Renal pelvis (tissue), 1 donor: ENCODE measurements at regions not wholly inside any gene's neighbourhood (a gene's known extent, or its start where the extent isn't known, plus 50 kb on each side); places are given as distances from the start of the nearest gene placed in this dataset.
"Not testable (repeated sequence)": the region's sequence is repeated elsewhere in the genome, so short reads cannot be mapped to it uniquely, and the experiment has no call there.

Source experiments
- DNase-seq: peaks from one replicate; pipeline ENCODE4 v3.0.0-alpha.2; 2013

GRCh38 chr15:57881361-57881760 is 174.8 kb downstream of the POLR2M start:
- no peak for DNase-seq

- no peak for DNase-seq
Measured at GRCh38 chr15:57881972-57882371, 175.5 kb downstream of the POLR2M start.

GRCh38 chr15:57883701-57884100 is 177.2 kb downstream of the POLR2M start:
- DNase-seq, result no peak

- DNase-seq, result no peak
Measured at GRCh38 chr15:57884936-57885335, 178.4 kb downstream of the POLR2M start.

GRCh38 chr15:57885435-57885834 is 178.9 kb downstream of the POLR2M start:
- DNase-seq, result no peak

- DNase-seq, result no peak
Measured at GRCh38 chr15:57887825-57888224, 177.7 kb downstream of the ALDH1A2 start.

- DNase-seq, result no peak
Measured at GRCh38 chr15:57890351-57890750, 175.2 kb downstream of the ALDH1A2 start.

- DNase-seq, result no peak
Measured at GRCh38 chr15:57890878-57891277, 174.6 kb downstream of the ALDH1A2 start.

- DNase-seq, result no peak
Measured at GRCh38 chr15:57892181-57892580, 173.3 kb downstream of the ALDH1A2 start.

GRCh38 chr15:57893040-57893439 is 172.5 kb downstream of the ALDH1A2 start:
- DNase-seq, result no peak

GRCh38 chr15:57895291-57895690 is 170.2 kb downstream of the ALDH1A2 start:
- DNase-seq, result no peak

GRCh38 chr15:57896114-57896513 is 169.4 kb downstream of the ALDH1A2 start:
- no peak for DNase-seq

GRCh38 chr15:57896899-57897298 is 168.6 kb downstream of the ALDH1A2 start:
- not testable (repeated sequence) for DNase-seq

GRCh38 chr15:57897870-57898269 is 167.6 kb downstream of the ALDH1A2 start:
- no peak for DNase-seq

- no peak for DNase-seq
Measured at GRCh38 chr15:57902155-57902554, 163.4 kb downstream of the ALDH1A2 start.
